Astrocyte of the cerebellum (primary cell): ENCODE measurements at regions not wholly inside any gene's neighbourhood (a gene's known extent, or its start where the extent isn't known, plus 50 kb on each side); places are given as distances from the start of the nearest gene placed in this dataset.

ENCODE experiments used
- DNase-seq: peaks from one replicate; pipeline ENCODE4 v3.0.0-alpha.2; 2011; ENCODE audit warnings: low read depth
- H3K4me3 ChIP-seq: 2 replicates; pipeline ENCODE4 v1.5.1; 2011; ENCODE audit warnings: mild to moderate bottlenecking, low read depth, low read length, moderate library complexity
- in situ Hi-C: cut with HindIII; loops from 2 replicates; pipeline ENCODE4 v1.10.0; 2017; ENCODE audit warnings: low sequenced_read_pairs
- TF ChIP-seq, protein P1 (sequence below): IDR thresholded peaks from 2 replicates; pipeline ENCODE4 v1.5.1; 2012; ENCODE audit warnings: low read length, low read depth, moderate library complexity, mild to moderate bottlenecking; ENCODE audit errors: missing control alignments

DNA sequence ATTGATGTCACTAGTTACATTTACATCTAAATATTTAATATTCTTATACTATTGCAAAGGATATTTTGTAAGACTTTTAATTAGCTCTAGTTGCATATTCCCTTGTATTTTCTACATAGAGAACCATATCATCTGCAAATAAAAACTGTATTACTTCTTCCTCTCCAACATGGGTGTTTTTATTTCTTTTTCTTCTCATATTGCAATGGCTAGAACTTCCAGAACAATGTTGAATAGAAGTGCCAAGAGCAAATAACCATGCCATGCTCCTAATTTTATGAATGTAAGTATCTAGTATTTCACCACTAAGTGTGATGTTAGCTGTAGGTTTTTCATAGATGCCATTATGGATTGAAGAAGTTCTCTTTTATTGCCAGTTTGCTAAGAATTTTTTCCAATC is 321.8 kb upstream of the NCAM1 start:
- DNase-seq, result no peak
- TF ChIP-seq, protein P1, sequence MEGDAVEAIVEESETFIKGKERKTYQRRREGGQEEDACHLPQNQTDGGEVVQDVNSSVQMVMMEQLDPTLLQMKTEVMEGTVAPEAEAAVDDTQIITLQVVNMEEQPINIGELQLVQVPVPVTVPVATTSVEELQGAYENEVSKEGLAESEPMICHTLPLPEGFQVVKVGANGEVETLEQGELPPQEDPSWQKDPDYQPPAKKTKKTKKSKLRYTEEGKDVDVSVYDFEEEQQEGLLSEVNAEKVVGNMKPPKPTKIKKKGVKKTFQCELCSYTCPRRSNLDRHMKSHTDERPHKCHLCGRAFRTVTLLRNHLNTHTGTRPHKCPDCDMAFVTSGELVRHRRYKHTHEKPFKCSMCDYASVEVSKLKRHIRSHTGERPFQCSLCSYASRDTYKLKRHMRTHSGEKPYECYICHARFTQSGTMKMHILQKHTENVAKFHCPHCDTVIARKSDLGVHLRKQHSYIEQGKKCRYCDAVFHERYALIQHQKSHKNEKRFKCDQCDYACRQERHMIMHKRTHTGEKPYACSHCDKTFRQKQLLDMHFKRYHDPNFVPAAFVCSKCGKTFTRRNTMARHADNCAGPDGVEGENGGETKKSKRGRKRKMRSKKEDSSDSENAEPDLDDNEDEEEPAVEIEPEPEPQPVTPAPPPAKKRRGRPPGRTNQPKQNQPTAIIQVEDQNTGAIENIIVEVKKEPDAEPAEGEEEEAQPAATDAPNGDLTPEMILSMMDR, result no peak
- in situ Hi-C loops, result no loop called here
- no peak overlapping the region for H3K4me3 ChIP-seq

DNA sequence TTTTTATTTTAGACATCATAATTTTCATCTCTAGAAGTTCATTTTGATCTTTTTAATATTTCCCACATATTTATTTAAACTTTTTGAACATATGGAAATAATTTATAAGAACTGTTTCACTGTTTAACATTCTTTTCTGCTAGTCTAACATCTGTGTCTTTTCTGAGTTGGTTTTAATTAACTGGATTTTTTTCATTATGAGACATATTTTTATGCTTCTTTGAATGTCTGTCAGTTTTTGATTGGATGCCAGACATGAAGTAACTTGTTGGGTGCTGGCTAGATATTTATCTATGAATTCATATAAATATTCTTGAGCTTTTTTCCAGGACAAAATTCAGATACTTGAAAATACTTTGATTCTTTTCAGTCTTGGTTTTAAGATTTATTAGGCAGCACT is 317.8 kb upstream of the NCAM1 start:
- H3K4me3 ChIP-seq, result no peak overlapping the region
- DNase-seq, result no peak
- in situ Hi-C loops, result no loop called here
- TF ChIP-seq, protein P1, result no peak

DNA sequence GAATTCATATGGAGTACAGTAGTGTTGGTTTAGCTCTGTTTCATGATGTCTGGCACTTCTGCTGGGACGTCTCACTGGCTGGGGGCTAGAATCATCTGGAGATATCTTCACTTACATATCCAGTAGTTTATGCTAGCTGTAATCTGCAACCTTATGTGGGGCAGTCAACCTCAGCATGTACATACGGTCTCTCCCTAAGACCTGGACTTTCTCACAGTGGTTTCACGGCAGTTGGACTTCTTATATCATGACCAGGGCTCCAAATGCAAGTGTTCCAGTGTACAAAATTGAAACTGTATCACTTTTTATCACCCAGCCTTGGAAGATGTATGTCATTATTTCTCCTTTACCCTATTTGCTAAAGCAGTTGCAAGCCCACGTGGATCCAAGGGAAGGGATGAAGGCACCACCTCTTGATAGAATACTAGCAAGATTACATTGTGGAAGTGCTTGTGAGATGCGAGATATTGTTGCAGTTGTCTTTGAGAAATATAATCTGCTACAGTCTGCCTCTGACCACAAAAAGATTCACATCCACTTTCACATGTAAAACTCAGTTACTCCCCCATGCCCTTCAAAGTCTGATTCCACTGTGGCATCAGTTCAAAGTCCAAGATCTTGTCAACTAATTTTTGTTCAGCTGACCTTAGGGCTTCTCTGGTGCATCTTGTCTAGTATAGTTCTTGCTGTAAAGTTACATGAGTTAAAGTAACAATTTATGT is 316.6 kb upstream of the NCAM1 start:
- TF ChIP-seq, protein P1, result no peak
- no peak overlapping the region for H3K4me3 ChIP-seq
- no peak for DNase-seq
- in situ Hi-C loops, result no loop called here

DNA sequence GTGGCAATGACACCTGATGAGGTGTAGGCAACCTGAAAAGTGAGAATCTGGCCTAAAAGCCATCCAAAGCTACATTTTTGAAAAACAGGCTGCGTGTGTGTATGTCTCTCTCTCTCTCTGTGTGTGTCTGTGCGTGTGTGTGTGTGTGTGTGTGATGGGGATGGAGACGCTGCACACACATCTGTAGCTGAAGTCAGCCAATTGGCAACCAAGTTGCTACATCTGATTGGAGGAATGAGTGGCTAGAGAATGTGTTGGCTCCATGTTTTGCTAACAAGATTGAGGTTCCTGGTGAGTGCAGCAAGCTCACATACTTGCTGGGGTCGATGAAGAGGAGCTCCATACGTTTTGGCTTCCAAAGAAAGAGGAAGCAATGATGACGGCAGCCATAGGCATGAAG is 311.4 kb upstream of the NCAM1 start:
- in situ Hi-C loops, result no loop called here
- DNase-seq, result no peak
- TF ChIP-seq, protein P1, result no peak
- no peak overlapping the region for H3K4me3 ChIP-seq

DNA sequence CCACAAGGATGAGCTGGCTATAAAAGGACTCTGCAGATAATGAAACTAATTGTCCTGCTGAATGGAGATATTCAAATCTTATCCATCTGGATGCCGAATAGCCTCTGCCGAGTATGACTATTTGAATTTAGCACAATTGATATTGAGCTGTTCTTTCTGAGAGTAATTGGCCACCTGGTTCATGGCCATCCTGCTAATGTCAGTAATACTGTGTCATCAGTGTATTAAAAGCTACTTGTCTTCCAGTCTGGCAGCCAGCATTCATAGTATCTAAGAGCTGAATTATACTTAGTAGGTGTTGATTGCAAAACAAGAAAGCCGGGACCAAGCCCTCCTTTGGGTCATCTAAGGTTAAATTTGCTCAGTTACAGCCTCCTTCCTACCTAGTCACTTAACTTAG is 310.7 kb upstream of the NCAM1 start:
- no peak overlapping the region for H3K4me3 ChIP-seq
- no peak for DNase-seq
- in situ Hi-C loops, result no loop called here
- TF ChIP-seq, protein P1, result no peak

DNA sequence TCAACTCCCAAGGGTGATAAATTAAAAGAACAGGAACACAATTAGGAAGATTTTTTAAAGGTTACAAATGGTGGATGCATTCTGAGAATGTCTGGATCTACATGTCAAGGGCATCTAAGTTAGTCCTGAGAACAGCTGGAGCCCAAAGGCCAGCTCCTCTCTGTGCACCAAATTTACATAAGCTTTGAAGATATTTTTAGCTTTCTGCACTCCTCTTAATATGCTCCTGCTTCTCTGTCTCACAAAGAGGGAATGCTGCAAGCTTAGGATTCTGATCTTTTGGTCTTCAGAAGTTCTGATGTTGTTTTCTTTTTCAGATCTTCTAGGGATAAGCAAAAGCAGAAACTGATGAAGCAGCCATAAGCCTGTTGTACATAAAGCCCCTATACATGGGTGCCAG is 309.8 kb upstream of the NCAM1 start:
- TF ChIP-seq, protein P1, result no peak
- DNase-seq, result no peak
- no peak overlapping the region for H3K4me3 ChIP-seq
- in situ Hi-C loops, result no loop called here
